GM12878 (cell line): ENCODE measurements at regions not wholly inside any gene's neighbourhood (a gene's known extent, or its start where the extent isn't known, plus 50 kb on each side); places are given as distances from the start of the nearest gene placed in this dataset.

Experiments
- BCL3 ChIP-seq: IDR thresholded peaks from 2 replicates; pipeline ENCODE4 v1.6.1; 2011; ENCODE audit warnings: borderline replicate concordance, low read depth, mild to moderate bottlenecking, moderate library complexity, low read length; ENCODE audit not compliant: insufficient read depth, poor library complexity, severe bottlenecking
- CEBPZ ChIP-seq: fragments of 150-350 bp; IDR thresholded peaks from 2 replicates; pipeline ENCODE4 v1.6.1; 2016; ENCODE audit warnings: low read depth, low read length
- EZH2 ChIP-seq: IDR thresholded peaks from 2 replicates; pipeline ENCODE4 v1.6.1; 2012; ENCODE audit warnings: low read depth, mild to moderate bottlenecking, control low read depth, inconsistent platforms, low read length, borderline replicate concordance; ENCODE audit not compliant: control insufficient read depth
- HDAC2 ChIP-seq: fragments of 200-600 bp; sonication (generic); IDR thresholded peaks from 2 replicates; pipeline ENCODE4 v1.6.1; 2017
- ZNF274 ChIP-seq: IDR thresholded peaks from one replicate; pipeline ENCODE4 v1.8.0; 2011; ENCODE audit not compliant: insufficient read length, insufficient read depth
- TF ChIP-seq, protein P1 (sequence below), 3 experiments: IDR thresholded peaks in 2 of 3; conservative IDR thresholded peaks in 1 of 3; 2 replicates each; pipeline ENCODE4 v1.5.1; 2011; ENCODE audit warnings: low read depth in 3 of 3, low read length in 3 of 3, mild to moderate bottlenecking in 3 of 3, control low read depth in 2 of 3, moderate library complexity in 2 of 3, inconsistent platforms in 1 of 3, mixed read lengths in 1 of 3; ENCODE audit not compliant: control insufficient read depth in 2 of 3, insufficient read depth in 1 of 3; ENCODE audit errors: extremely low read depth in 1 of 3

- TF ChIP-seq ZNF274 (no peak), BCL3 (peak; percentile 70), CEBPZ (no peak), HDAC2 (no peak), EZH2 (no peak)
- TF ChIP-seq, protein P1, sequence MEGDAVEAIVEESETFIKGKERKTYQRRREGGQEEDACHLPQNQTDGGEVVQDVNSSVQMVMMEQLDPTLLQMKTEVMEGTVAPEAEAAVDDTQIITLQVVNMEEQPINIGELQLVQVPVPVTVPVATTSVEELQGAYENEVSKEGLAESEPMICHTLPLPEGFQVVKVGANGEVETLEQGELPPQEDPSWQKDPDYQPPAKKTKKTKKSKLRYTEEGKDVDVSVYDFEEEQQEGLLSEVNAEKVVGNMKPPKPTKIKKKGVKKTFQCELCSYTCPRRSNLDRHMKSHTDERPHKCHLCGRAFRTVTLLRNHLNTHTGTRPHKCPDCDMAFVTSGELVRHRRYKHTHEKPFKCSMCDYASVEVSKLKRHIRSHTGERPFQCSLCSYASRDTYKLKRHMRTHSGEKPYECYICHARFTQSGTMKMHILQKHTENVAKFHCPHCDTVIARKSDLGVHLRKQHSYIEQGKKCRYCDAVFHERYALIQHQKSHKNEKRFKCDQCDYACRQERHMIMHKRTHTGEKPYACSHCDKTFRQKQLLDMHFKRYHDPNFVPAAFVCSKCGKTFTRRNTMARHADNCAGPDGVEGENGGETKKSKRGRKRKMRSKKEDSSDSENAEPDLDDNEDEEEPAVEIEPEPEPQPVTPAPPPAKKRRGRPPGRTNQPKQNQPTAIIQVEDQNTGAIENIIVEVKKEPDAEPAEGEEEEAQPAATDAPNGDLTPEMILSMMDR (IDR thresholded peaks at IDR 0.05 in 2 of 3, conservative IDR thresholded peaks at IDR 0.05 in 1 of 3; ENCODE audit: control insufficient read depth in 2 of 3, extremely low read depth in 1 of 3, insufficient read depth in 1 of 3, low read depth in 3 of 3, low read length in 3 of 3) = no peak
Observed at GRCh38 chr1:234926559-234927311, 201.9 kb downstream of the TOMM20 start.
